ENCODE measurements at regions not wholly inside any gene's neighbourhood (a gene's known extent, or its start where the extent isn't known, plus 50 kb on each side); places are given as distances from the start of the nearest gene placed in this dataset.
A peak's percentile ranks its signal among the peaks of the same experiment; 100 is the strongest.

- no peak overlapping the region for H3K4me3 ChIP-seq (ENCODE audit: insufficient read depth, low read depth, low read length)
- no peak overlapping the region for H2AK9ac ChIP-seq (replicated peaks; ENCODE audit: low read depth, low read length, poor library complexity)
- H2AK5ac ChIP-seq (ENCODE audit: low read depth, low read length), result no peak overlapping the region
- no peak overlapping the region; a peak in 1 of 4 replicates for H4K8ac ChIP-seq (ENCODE audit: low read depth in 2 of 2, low read length in 2 of 2)
- CTCF ChIA-PET, result no interaction called here
- no TSS peak for BruUV-seq (replicated peaks)
- no peak for DNase-seq
- intact Hi-C loops (cut with micrococcal nuclease) (no loop called here), dilution Hi-C loops (cut with HindIII; ENCODE audit: low sequenced_read_pairs, unreplicated experiment) (no loop called here), in situ Hi-C loops (cut with MboI; ENCODE audit: low sequenced_read_pairs) (loop anchor here (25.0 kb wide), 1 partner anchor 944 kb away; the partner anchor contains the start of gene DPH6)
- POLR2A ChIA-PET (ENCODE audit: unreplicated experiment), result no interaction called here
- H2BK5ac ChIP-seq (ENCODE audit: low read depth, low read length, poor library complexity, severe bottlenecking), result no peak overlapping the region
- H3K9me1 ChIP-seq (ENCODE audit: insufficient read depth, low read length), result no peaks in the 10 kb centered on the region
- no peak overlapping the region for H3K4me2 ChIP-seq (ENCODE audit: low read depth, low read length)
- no peak overlapping the region for H3K27ac ChIP-seq (ENCODE audit: insufficient read depth, low read length)
- no peaks in the 10 kb centered on the region for H3K9me3 ChIP-seq (ENCODE audit: control insufficient read depth, insufficient read depth, low read length)
- ATAC-seq (ENCODE audit: low read depth), result no peak
- H3K9ac ChIP-seq (ENCODE audit: low read depth, low read length), result no peak overlapping the region
- no peak overlapping the region for H3K56ac ChIP-seq (ENCODE audit: extremely low read depth, insufficient read depth, low read length)
- no peaks in the 10 kb centered on the region for H3K27me3 ChIP-seq (ENCODE audit: control insufficient read depth, insufficient read depth, low read length)
- H4K5ac ChIP-seq (ENCODE audit: low read depth, low read length), result no peak overlapping the region
- no peak overlapping the region for H2AFZ ChIP-seq (replicated peaks; ENCODE audit: low read length, poor library complexity)
- H3K79me1 ChIP-seq (ENCODE audit: low read depth in 1 of 2, low read length in 2 of 2), result no peaks in the 10 kb centered on the region
- H3K18ac ChIP-seq (ENCODE audit: low read depth, low read length), result no peak overlapping the region
- no peak overlapping the region for H2BK15ac ChIP-seq (ENCODE audit: low read depth, low read length)
- H3K4me1 ChIP-seq (ENCODE audit: control insufficient read depth, insufficient read depth, low read length), result peaks cover 5% of the 10 kb centered on the region; the same call in 1 of the 2 replicates
- TF ChIP-seq RFX5 (IDR thresholded peaks at IDR 0.05; ENCODE audit: low read depth, low read length) (no peak), MAFK (IDR thresholded peaks at IDR 0.05; ENCODE audit: low read depth, low read length) (peak; percentile 38)
- H3K14ac ChIP-seq (replicated peaks; ENCODE audit: low read depth, low read length), result no peak overlapping the region
- H3K4ac ChIP-seq (ENCODE audit: low read depth, low read length), result no peak overlapping the region
- H3K36me3 ChIP-seq (ENCODE audit: control insufficient read depth, insufficient read depth, low read length), result no peaks in the 10 kb centered on the region
- H2BK120ac ChIP-seq (ENCODE audit: low read depth, low read length), result no peak overlapping the region; the same call in 1 of the 2 replicates
- H4K20me1 ChIP-seq (ENCODE audit: insufficient read depth, low read length), result no peaks in the 10 kb centered on the region
- WGBS, 2 experiments (ENCODE audit: extremely low coverage in 2 of 2, insufficient read length in 1 of 2), result no CpG with 5 or more reads among the region's 1 CpG
- H3K23ac ChIP-seq (ENCODE audit: low read depth, low read length), result no peak overlapping the region
- H4K91ac ChIP-seq (ENCODE audit: insufficient read depth, low read depth, low read length), result no peak overlapping the region
- no peak overlapping the region for H2BK20ac ChIP-seq (ENCODE audit: low read depth, low read length)
Measured at GRCh38 chr15:36481156-36481555, 98.3 kb upstream of the CDIN1 start.

Data from IMR-90 (cell line).